Medulla oblongata (tissue), 1 donor: ENCODE measurements at regions not wholly inside any gene's neighbourhood (a gene's known extent, or its start where the extent isn't known, plus 50 kb on each side); places are given as distances from the start of the nearest gene placed in this dataset.
"Not testable (repeated sequence)": the region's sequence is repeated elsewhere in the genome, so short reads cannot be mapped to it uniquely, and the experiment has no call there.

ENCODE experiments used
- DNase-seq: peaks from one replicate; pipeline ENCODE4 v3.0.0-alpha.2; 2015; ENCODE audit errors: extremely low spot score

GRCh38 chr10:28354511-28354910 is 51.6 kb upstream of the MPP7 start:
- no peak for DNase-seq

GRCh38 chr10:28355376-28355775 is 52.5 kb upstream of the MPP7 start:
- DNase-seq, result no peak

GRCh38 chr10:28359334-28359733 is 56.5 kb upstream of the MPP7 start:
- DNase-seq, result no peak

- no peak for DNase-seq
Observed at GRCh38 chr10:28360175-28360574, 57.3 kb upstream of the MPP7 start.

- no peak for DNase-seq
Observed at GRCh38 chr10:28363376-28363775, 60.5 kb upstream of the MPP7 start.

- DNase-seq, result no peak
Observed at GRCh38 chr10:28365840-28366239, 63.0 kb upstream of the MPP7 start.

- DNase-seq, result no peak
Observed at GRCh38 chr10:28366994-28367393, 64.1 kb upstream of the MPP7 start.

GRCh38 chr10:28367413-28367812 is 64.5 kb upstream of the MPP7 start:
- DNase-seq, result no peak

- peak; percentile 63 for DNase-seq
Observed at GRCh38 chr10:28367929-28368484, 65.1 kb upstream of the MPP7 start.

GRCh38 chr10:28370107-28370835 is 67.4 kb upstream of the MPP7 start:
- no peak for DNase-seq

- not testable (repeated sequence) for DNase-seq
Observed at GRCh38 chr10:28371638-28372037, 68.8 kb upstream of the MPP7 start.

GRCh38 chr10:28374036-28374435 is 71.2 kb upstream of the MPP7 start:
- DNase-seq, result no peak

GRCh38 chr10:28375399-28376354 is 72.8 kb upstream of the MPP7 start:
- no peak for DNase-seq

- no peak for DNase-seq
Observed at GRCh38 chr10:28378986-28379585, 76.2 kb upstream of the MPP7 start.

- no peak for DNase-seq
Observed at GRCh38 chr10:28381466-28381865, 78.6 kb upstream of the MPP7 start.

- peak; percentile 91 for DNase-seq
Observed at GRCh38 chr10:28381903-28382347, 79.1 kb upstream of the MPP7 start.

GRCh38 chr10:28382525-28383269 is 79.8 kb upstream of the MPP7 start:
- no peak for DNase-seq

GRCh38 chr10:28384557-28384956 is 81.7 kb upstream of the MPP7 start:
- no peak for DNase-seq

- no peak for DNase-seq
Observed at GRCh38 chr10:28385748-28386502, 83.1 kb upstream of the MPP7 start.

GRCh38 chr10:28386503-28386868 is 83.6 kb upstream of the MPP7 start:
- no peak for DNase-seq

GRCh38 chr10:28387140-28387539 is 84.3 kb upstream of the MPP7 start:
- no peak for DNase-seq
